ENCODE measurements at regions not wholly inside any gene's neighbourhood (a gene's known extent, or its start where the extent isn't known, plus 50 kb on each side); places are given as distances from the start of the nearest gene placed in this dataset.

DNA sequence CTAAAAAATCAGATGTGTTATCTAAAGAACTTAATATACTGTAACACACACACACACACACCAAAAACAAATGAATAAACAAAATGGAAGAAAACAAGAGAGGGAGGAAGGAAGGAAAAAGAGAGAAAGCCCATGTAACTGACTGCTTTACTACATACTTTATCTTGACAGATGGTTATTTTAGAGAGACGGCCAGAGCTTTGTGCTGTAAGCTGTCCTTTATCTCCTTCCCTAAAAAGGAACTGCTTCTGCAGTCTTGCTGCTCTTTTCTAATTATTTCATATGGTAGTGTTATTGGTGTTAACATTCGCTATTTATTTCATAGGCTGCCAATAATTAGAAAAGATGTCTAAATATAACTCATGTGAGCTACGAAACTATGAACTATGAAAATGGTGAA, 1384.6 kb downstream of the MRPL39 start:
- no peak for DNase-seq (ENCODE audit: low read depth)

DNA sequence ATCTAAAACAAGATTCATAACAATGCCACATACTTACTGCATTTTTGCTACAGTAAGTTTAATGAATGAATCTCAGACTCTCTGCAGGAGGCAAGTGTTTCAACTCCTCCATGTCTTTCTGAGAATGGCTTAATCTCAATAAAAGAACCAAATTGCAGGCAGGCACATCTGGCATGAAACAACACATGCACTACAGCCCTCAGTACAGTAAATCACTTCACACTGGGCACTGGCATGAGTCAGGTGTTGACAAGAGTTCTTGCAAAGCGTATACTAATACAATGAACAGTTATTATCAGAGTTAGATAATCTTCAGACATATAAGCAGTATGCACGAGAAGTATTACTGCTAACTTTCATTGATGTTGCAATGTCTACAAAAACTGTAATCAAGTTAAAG, 1386.8 kb downstream of the MRPL39 start:
- DNase-seq (ENCODE audit: low read depth): no peak

DNA sequence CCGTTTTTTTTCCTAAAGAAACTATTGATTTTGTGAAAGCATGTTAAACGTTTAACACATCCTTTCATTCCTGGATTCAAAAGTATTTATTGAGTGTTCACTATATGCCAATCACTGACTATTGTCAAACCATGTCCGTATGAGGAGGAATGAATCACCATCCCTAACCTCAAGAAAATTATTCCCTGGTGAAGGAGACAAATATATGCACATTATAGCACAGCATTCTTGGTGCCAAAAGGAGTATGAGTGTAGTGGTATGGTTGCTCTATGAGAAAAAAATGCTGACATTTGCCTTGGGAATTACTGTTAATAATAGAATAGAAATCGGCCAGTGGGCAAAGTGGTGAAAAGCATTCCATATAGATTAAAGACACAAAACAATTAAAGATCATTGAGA, 1390.1 kb downstream of the MRPL39 start:
- no peak for DNase-seq (ENCODE audit: low read depth)

DNA sequence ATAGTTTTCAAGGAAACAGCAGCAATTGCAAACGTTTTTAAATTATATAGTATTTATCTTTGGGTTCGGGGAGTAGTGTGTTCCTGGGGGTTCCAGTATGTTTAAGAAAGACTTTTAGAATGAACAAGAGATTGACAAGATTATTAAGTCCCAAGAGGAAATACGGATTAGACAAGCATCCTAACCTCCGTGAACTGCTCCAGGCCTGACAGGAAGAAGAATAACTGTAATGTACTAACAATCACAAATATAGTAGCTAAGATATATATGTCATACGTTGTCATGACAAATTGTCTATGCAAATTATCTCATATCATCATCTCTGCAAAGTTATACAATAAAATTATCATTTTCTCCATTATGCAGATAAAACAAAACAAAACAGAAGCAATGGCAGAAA, 1397.2 kb downstream of the MRPL39 start:
- no peak for DNase-seq (ENCODE audit: low read depth)

DNA sequence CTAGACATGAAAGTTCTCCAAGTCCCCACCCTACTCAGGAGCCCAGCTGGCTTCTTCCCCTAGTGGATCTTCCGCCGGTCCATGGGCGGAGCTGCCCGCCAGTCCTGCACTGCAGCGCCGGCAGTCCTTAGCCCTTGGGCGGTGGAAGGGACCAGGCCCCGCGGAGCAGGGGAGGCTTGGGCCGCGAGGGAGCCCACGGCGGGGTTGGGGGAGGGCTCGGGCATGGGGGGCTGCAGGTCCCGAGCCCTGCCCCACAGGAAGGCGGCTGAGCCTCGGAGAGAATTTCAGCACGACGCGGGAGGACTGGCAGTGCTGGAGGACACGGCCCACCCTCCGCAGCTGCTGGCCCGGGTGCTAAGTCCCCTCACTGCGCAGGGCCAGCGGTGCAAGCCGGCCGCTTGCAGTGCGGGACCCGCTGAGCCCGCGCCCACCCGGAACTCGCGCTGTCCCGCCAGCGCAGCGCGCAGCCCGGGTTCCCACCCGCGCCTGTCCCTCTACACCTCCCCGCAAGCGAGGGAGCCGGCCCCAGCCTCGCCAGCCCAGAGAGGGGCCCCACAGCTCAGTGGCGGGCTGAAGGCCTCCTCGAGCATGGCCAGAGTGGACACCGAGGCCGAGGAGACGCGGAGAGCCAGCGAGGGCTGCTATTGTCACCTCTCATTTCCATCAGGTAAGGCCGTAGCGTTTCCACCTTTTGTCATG, 1398.6 kb downstream of the MRPL39 start:
- DNase-seq (ENCODE audit: low read depth): no peak

DNA sequence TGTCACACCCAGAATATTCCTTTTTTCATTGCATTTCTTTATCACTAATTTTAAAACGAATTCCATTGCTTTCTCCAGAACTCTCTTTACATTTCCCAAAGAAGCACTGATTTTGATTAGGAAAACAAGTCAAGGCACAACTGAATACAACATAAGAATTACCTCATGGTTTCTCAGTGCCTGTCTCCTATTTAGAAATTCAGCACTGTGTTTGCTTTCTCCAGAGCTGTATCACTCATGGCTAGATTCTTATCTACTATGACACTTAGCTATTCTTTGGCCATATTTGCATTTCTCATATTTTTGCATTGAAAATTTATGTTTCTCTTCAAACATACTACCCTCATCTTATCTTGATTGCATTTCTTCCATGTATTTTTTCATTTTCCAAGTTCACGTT, 1402.0 kb downstream of the MRPL39 start:
- DNase-seq (ENCODE audit: low read depth): no peak

DNA sequence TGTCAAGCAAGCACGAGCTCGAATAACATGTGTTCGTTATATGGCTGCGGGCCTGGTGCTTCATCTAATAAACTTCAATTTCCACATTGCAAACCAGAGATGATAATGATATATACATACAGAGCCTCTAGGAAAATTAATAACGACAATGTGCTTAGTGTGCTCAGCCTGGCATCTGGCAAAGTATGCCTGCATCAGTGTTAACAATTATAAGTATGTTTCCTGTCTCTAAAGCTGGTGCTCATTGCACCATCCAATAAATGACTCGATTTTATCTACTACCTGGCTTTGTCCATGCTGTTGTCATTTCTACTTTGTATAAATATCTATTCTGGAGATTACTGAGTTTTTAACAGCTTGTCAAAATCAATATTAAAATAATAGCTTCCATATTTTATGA, 1402.6 kb downstream of the MRPL39 start:
- no peak for DNase-seq (ENCODE audit: low read depth)

DNA sequence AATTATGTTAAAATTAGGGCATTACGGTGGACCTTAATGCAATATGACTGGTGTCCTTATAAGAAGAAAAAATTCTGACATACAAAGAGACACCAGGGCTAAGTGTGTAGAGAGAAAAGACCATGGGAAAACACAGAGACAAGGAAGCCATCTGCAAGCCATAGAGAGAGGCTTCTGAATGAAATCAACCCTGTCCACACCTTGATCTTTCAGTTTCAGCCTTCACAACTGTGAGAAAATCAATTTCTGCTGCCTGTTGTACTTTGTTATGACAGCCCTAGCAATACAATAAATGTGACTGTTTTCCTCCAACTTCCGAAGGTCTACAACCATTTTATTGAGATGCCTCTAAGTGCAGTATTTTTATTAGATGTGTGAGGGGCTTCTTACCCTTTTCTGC, 1407.2 kb downstream of the MRPL39 start:
- DNase-seq (ENCODE audit: low read depth): no peak

DNA sequence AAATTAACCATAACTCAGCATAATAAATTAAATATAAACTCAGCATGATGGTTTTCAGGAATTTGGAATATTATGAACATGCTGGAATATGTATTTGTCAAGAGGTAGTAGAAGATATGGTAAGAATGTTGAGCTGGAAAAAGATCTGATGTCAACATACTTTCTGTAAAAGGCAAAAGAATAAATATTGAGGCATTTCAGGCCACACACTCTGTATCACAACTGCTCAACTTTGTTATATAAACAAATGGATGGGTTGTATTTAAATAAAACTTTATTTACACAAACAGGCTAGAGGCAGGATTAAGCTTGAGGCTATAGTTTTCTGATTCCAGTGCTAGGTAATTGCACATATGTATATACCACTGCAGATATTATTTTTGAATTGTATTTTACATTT, 1409.4 kb downstream of the MRPL39 start:
- no peak for DNase-seq (ENCODE audit: low read depth)

DNA sequence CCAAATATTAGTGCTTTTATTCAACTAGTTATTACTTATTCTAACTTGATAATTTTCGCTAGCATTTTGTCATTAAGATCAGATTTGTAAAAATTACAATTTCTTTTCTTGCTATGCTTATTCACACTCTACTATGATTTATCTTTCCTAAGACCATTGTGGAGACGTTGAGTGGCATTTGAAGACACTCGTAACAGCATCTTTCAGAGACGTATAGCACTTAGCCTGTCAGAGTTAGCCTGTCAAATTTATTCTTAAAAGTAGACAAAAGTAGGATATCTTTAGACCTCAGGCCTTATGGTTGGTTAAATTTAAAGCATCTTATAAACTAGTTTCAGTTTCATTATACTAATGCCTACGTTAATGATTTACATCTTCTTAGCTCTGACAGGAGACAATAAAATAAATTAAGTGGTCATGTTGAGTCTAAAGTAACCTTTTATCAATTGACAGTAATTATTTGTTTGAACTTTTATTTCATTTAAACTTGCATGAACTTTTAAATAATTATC, 1410.1 kb downstream of the MRPL39 start:
- DNase-seq (ENCODE audit: low read depth): no peak

DNA sequence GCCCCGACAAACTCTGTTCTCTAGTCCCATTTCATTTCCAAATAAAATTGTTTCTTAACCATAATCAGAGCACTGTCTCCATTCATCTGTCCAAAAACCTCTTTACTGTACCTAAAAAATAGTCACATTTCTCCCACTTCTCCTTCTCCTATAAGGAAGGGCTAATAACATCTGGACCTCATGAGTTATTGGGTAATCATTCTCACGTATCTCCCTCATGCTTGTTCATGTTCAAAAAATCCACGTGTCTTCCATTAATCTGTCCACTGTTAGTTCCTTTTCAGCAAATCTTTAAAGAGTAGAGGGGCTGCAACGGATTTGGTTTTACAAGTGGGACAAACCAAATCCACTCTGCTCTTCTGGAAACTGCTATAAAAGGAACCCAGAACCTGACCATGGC, 1418.8 kb downstream of the MRPL39 start:
- no peak for DNase-seq (ENCODE audit: low read depth)

DNA sequence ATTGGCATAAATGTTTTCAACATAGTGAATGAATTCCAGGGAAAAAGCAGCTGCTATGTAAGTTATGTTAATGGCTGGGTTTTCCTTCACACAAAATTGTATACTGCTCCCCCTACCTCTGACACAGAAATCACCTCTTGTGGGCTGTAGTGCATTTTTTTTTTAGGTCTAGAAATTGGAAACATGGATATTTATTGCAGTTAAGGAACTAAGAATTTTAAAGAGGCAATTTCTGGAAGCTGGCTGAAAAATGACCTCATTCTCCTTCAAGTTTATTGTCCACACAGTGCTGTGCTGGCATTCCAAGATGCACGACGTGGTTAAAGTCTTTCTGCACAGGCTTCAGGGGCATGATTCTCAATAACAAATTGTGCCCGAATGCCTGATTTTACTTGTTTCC, 1424.2 kb downstream of the MRPL39 start:
- no peak for DNase-seq (ENCODE audit: low read depth)

DNA sequence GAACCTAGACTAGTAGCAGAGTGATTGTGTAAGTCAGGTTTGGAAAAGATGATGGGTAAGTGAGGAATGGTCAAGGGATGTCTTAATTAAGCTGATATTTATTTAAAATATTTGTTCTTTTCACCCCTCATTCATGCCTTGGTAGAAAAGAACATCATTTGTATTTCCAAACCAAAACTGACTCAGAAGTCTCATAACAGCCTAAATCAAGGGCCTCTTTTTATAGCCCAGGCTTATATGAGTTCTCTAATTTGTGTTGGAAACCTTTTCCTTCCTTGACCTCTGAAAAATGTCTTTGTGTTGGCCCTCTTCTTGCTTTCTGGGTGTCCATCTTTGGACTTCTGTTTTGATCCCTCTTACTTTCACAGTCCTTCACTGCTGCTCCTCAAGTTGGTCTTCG, 1428.2 kb downstream of the MRPL39 start:
- no peak for DNase-seq (ENCODE audit: low read depth)

DNA sequence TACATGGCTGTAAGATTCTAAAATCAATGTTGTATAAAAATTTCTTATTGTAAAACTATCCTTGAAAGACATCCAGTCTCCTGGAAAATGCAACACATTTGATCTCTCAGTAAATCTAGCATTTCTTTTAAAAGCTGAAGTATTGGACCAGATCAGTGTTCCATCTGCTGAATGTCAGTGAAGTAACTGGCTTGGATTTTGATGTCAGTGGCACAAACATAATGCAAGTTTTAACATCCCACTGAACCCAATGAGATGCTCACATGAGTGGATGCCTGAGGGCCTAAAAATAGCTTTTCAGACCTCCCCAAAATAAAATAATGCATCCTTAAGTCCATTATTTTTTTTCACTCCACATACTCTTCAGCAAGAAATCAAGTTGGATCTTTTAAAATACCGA, 1432.2 kb downstream of the MRPL39 start:
- no peak for DNase-seq (ENCODE audit: low read depth)

DNA sequence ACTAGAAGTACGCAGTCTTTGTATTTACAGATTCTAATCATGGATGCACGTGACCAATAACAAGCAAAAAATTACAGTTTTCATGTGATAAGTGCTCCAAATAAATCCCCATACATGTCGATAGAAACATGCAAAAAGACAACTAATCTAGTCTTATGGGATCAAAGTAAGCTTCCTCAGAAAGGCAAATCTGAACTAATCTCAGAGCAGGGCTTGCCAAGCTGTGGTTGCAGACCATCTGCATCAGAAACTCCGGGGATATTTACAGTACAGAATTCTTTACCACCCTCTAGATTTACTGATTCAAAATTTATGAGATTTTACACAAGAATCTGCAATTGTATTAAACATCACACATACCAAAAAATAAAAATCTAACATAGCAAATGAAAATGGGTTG, 1435.5 kb downstream of the MRPL39 start:
- no peak for DNase-seq (ENCODE audit: low read depth)

DNA sequence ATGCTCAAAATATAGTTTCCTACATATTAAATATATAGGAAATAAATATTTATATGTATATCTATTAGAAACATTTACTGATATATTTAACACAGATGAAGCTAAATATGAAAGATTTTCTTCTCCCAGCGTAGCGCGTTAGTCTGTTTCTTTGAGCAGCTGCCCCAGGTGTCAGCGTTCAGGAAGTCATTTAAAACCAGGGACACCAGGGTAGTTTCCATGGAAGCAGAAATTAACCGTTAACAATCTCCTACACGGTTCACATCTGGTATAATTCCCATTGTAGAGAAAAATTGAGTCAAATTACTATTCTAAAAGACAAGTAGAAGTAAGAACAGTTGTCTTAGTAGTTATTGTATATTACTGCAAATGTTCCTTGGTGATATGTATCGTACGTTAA, 1443.7 kb downstream of the MRPL39 start:
- no peak for DNase-seq (ENCODE audit: low read depth)

DNA sequence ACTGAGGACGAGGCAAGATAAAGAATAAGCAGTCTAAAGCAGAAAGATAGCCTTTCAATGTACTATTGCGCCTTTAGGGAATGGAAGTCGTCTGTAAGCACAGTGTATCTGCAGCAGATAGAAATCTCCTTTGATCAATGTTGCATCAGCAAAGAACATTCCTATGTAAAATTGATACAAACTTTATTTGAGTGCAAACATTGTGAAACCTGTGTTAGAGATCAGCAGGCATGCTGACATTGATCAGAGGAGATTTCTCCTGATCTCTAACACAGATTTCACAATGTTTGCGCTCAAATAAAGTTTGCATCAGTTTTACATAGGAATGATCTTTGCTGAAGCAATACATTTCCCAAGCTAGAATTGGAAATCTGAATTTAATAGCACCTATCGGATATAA, 1446.8 kb downstream of the MRPL39 start:
- DNase-seq (ENCODE audit: low read depth): no peak

DNA sequence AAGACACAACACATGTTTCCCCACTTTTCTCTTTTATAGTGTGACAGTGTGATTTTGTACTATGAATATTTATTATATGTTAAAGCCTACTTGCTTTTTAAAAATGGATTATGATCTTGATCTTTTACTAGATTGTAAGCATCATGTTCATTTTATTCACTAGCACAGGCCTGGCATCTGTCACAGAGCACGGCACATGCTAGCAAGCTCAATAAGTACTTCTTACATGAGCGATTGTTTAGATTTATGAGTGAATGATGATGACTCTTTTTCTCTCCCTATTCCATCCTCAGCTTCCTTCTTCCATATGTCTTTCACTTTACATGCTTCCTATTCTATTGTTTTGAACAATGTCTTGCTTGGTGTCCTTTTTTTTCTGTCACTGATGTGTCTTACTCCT, 1454.1 kb downstream of the MRPL39 start:
- no peak for DNase-seq (ENCODE audit: low read depth)

DNA sequence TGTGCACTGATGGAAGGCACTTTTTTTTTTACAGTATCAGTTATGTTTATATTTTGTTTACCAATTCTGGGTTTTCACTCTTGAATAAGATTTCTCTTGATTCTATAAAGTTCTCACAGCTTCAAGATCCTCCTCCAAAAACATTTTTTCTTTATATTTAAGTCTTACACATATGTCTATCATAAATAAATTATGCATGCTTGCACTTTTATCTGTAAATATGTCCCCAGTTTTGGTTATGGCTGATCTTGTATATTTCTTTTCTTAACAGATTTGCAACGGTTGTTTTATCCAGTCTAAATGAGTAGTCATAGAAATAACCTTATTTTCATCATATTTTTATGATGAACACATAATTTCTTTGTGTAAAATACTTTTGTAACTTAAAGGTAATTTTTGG, 1456.5 kb downstream of the MRPL39 start:
- no peak for DNase-seq (ENCODE audit: low read depth)

DNA sequence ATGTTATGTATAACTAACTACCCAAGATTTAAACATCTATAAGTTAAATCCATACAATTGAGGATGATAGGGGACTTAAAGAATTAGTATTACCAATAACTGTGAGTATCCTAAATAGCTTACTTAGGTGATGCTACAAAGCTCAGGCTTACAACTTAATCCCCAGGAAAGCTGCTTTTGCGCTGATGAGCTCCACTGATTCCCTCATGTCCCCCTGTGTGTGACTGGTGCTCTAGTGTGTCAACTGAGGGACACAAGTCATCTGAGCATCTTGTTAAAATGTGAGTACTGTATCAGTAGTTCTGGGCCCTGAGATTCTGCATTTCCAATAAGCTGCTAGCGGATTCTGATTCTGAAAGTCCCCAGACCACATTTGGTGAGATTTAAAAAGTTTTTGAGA, 1458.8 kb downstream of the MRPL39 start:
- DNase-seq (ENCODE audit: low read depth): no peak

DNA sequence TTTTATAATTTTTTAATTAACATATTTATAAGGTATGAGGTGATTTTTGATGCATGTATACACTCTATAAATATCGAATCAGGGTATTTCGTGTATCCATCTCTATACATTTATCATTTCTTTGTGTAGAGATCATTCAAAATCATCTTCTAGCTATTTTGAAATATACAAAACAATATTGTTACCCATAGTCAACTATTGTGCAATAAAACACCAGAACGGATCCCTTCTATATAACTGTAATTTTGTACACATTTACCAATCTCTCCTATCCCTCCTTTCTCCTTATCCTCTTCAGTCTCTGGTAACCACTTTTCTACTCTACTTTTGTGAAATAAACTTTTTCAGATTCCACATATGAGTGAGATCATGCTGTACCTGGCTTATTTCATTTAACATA, 1459.6 kb downstream of the MRPL39 start:
- DNase-seq (ENCODE audit: low read depth): no peak

DNA sequence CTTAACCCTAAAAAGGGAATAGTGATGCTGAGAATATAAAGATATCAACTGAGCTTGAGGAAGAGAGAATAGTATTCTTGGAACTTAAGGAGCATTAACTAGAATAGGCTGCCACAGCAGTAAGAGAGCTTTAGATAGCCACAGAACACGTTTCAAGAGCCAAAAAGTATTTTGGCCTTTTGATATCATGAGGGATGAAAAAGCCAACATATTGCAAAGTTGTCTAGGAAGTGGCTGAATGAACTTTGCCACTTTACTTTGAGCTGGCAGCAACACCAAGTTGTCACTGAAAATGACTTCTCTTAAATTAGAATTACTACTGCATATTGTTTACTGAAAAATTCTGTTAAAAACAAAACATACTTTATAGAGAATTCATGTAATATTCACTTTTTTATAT, 1476.2 kb downstream of the MRPL39 start:
- no peak for DNase-seq (ENCODE audit: low read depth)

DNA sequence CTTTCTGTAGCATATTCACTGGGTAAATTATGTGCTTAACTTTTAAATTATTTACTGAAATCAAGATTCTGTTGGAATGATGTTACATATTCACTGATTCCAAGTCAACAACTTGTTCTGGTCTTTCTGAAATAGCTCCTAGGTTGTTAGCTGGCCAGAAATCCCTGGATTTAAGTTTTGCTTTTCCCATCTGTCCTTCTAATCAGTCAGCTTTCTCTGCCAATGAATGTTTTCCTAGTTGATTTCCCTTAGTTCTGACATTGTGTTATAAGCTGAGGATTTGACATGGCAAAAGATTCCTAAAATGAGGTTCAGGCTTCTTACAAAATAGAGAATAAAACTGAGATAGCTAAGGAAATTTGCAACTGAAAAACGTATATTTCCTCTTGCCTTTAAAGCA, 1479.6 kb downstream of the MRPL39 start:
- DNase-seq (ENCODE audit: low read depth): no peak

DNA sequence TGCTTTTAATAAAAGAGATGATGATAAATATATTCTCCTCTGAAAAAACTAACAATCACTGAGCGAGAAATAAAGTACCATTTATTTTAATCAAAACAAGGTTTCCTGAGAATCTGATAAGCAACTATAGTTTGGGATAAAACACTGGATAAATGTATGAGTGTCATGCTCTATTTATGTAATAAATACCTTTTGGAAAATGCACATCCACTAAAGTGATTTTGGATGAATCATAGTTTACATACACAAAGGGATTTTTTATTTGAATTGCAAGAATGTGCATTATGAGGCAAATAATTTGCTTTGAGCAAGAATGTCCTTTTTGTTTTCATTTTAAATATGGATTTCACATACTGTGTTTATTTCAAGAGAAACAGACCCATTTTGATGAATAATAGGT, 1483.5 kb downstream of the MRPL39 start:
- no peak for DNase-seq (ENCODE audit: low read depth)
